HepG2 (cell line): ENCODE measurements at regions not wholly inside any gene's neighbourhood (a gene's known extent, or its start where the extent isn't known, plus 50 kb on each side); places are given as distances from the start of the nearest gene placed in this dataset.

Experiments
- ATAC-seq: fragments of 200-7000 bp; cut with Tn5 transposase; 3 replicates; pipeline ENCODE4 v1.9.1; 2020; ENCODE audit warnings: mild to moderate bottlenecking, moderate library complexity
- BruUV-seq: library from RNA; stranded (reverse); fragments of 400-500 nt; replicated peaks from 2 replicates; lab custom pipeline; 2021; lab: Mats Ljungman, UMichigan
- CTCF ChIA-PET: fragments of 300-600 bp; formaldehyde crosslinking; extraction: SDS; loops from one replicate; lab custom pipeline; 2021; ENCODE audit warnings: low total read pairs, inconsistent platforms, low intra/inter-chr PET ratio; lab: Yijun Ruan, JAX
- POLR2A ChIA-PET: fragments of 350-600 bp; sonication (Branson Sonifier 250); formaldehyde crosslinking; loops from one replicate; lab custom pipeline; 2020; ENCODE audit warnings: antibody characterized with exemption, inconsistent platforms; lab: Yijun Ruan, JAX
- DNase-seq: peaks from one replicate; pipeline ENCODE4 v3.0.0-alpha.2; 2015; ENCODE audit warnings: low spot score
- FAIRE-seq: peaks from 3 replicates; lab custom pipeline; 2011; peaks lifted over from hg19 to GRCh38; lab: Jason Lieb, UNC
- H2AFZ ChIP-seq: one replicate; pipeline ENCODE4 v1.6.1; 2011; ENCODE audit warnings: low read length, inconsistent platforms
- H3K27ac ChIP-seq: fragments of 300-600 bp; 3 replicates; pipeline ENCODE4 v1.8.0; 2011; ENCODE audit warnings: mixed run types, mild to moderate bottlenecking, mixed read lengths, low read length, inconsistent platforms; ENCODE audit not compliant: insufficient read depth; ENCODE audit errors: extremely low read length
- H3K27me3 ChIP-seq, 2 experiments: fragments of 200-600 bp in 1 of 2; 2 replicates in 1 of 2; 3 replicates in 1 of 2; pipeline versions ENCODE4 v1.6.0 to v1.8.0; 2011; ENCODE audit warnings: low read length in 2 of 2, mild to moderate bottlenecking in 2 of 2, moderate library complexity in 2 of 2, inconsistent platforms in 1 of 2; ENCODE audit not compliant: insufficient read depth in 2 of 2, control insufficient read depth in 1 of 2
- H3K36me3 ChIP-seq, 2 experiments: fragments of 200-600 bp in 1 of 2; replicated peaks in 1 of 2; 2 replicates in 1 of 2; 3 replicates in 1 of 2; pipeline versions ENCODE4 v1.5.1 to v1.8.0; 2011; ENCODE audit warnings: low read length in 2 of 2, inconsistent platforms in 1 of 2; ENCODE audit not compliant: insufficient read depth in 2 of 2, control insufficient read depth in 1 of 2
- H3K4me1 ChIP-seq: 2 replicates; pipeline ENCODE4 v1.5.1; 2012; ENCODE audit warnings: low read length, inconsistent platforms; ENCODE audit not compliant: insufficient read depth
- H3K4me2 ChIP-seq: 2 replicates; pipeline ENCODE4 v1.6.0; 2011; ENCODE audit warnings: low read depth, low read length, inconsistent platforms
- H3K4me3 ChIP-seq, 3 experiments: fragments of 200-600 bp in 1 of 3; sonication (generic), shearing (Covaris generic) in 1 of 3; replicated peaks in 1 of 3; 2 replicates each; pipeline ENCODE4 v1.5.1; 2011 to 2016; ENCODE audit warnings: low read length in 3 of 3, inconsistent platforms in 2 of 3, low read depth in 2 of 3, mild to moderate bottlenecking in 2 of 3, control low read depth in 1 of 3, mixed read lengths in 1 of 3; ENCODE audit not compliant: insufficient read depth in 1 of 3
- H3K79me2 ChIP-seq: one replicate; pipeline ENCODE4 v1.6.1; 2011; ENCODE audit warnings: low read length, inconsistent platforms; ENCODE audit not compliant: insufficient read depth
- H3K9ac ChIP-seq: 2 replicates; pipeline ENCODE4 v1.6.0; 2011; ENCODE audit warnings: mild to moderate bottlenecking, low read depth, low read length, inconsistent platforms; ENCODE audit not compliant: insufficient read depth
- H3K9me3 ChIP-seq: 2 replicates; pipeline ENCODE4 v1.5.1; 2012; ENCODE audit warnings: mild to moderate bottlenecking, low read length
- H4K20me1 ChIP-seq: 2 replicates; pipeline ENCODE4 v1.6.0; 2011; ENCODE audit warnings: inconsistent platforms, mild to moderate bottlenecking, low read length, moderate library complexity; ENCODE audit not compliant: insufficient read depth
- CHD4 ChIP-seq: fragments of 200-600 bp; sonication (generic); IDR thresholded peaks from 2 replicates; pipeline ENCODE4 v1.7.0; 2017; ENCODE audit warnings: mild to moderate bottlenecking, low read length, borderline replicate concordance
- MIER3 ChIP-seq: IDR thresholded peaks from 2 replicates; pipeline ENCODE4 v1.6.1; 2016; ENCODE audit warnings: missing compliant biosample characterization, borderline replicate concordance
- MXD4 ChIP-seq: IDR thresholded peaks from 2 replicates; pipeline ENCODE4 v1.6.1; 2016; ENCODE audit warnings: mild to moderate bottlenecking, missing biosample characterization, missing genetic modification reagents
- PAX8 ChIP-seq: sonication (generic); formaldehyde crosslinking; IDR thresholded peaks from 2 replicates; pipeline ENCODE4 v1.8.0; 2022; ENCODE audit warnings: mild to moderate bottlenecking, missing genetic modification reagents, borderline replicate concordance
- POGZ ChIP-seq: sonication (generic); formaldehyde crosslinking; IDR thresholded peaks from 2 replicates; pipeline ENCODE4 v1.4.0; 2020; ENCODE audit warnings: mild to moderate bottlenecking, missing genetic modification reagents
- SATB2 ChIP-seq: sonication (generic); formaldehyde crosslinking; IDR thresholded peaks from 2 replicates; pipeline ENCODE4 v1.5.0; 2020; ENCODE audit warnings: missing genetic modification reagents
- ZC3H13 ChIP-seq: sonication (generic); formaldehyde crosslinking; IDR thresholded peaks from 2 replicates; pipeline ENCODE4 v1.8.1; 2023; ENCODE audit warnings: mild to moderate bottlenecking, missing genetic modification reagents, moderate library complexity
- ZNF17 ChIP-seq: sonication (generic); formaldehyde crosslinking; IDR thresholded peaks from 2 replicates; pipeline ENCODE4 v1.5.0; 2020; ENCODE audit warnings: mild to moderate bottlenecking, missing genetic modification reagents
- ZNF446 ChIP-seq: sonication (generic); formaldehyde crosslinking; IDR thresholded peaks from 2 replicates; pipeline ENCODE4 v1.5.0; 2020; ENCODE audit warnings: mild to moderate bottlenecking, missing genetic modification reagents
- WGBS: methylation state at CpG from one replicate; pipeline ENCODE4 v1.1.6; 2017; ENCODE audit warnings: low lambda C conversion rate; 5-methylcytosine and 5-hydroxymethylcytosine counted together
- in situ Hi-C: cut with HindIII; loops from 2 replicates; pipeline ENCODE4 v1.10.0; 2017; ENCODE audit warnings: low pct_unique_long_range_greater_than_20kb; ENCODE audit not compliant: extremely low pct_ligation_motif_present
- intact Hi-C: fragments of 100-400 bp; cut with micrococcal nuclease; formaldehyde crosslinking; loops from one replicate; pipeline ENCODE4 v1.10.0; 2022; ENCODE audit not compliant: unreplicated experiment
- TF ChIP-seq, protein P1 (sequence below): sonication (generic); formaldehyde crosslinking; IDR thresholded peaks from 2 replicates; pipeline ENCODE4 v1.4.0; 2020; ENCODE audit warnings: missing genetic modification reagents
- TF ChIP-seq, protein P2 (sequence below): sonication (generic); formaldehyde crosslinking; IDR thresholded peaks from 2 replicates; pipeline ENCODE4 v1.8.0; 2022; ENCODE audit warnings: mild to moderate bottlenecking, missing genetic modification reagents, moderate library complexity
- TF ChIP-seq, protein P3 (sequence below): sonication (generic); formaldehyde crosslinking; IDR thresholded peaks from 2 replicates; pipeline ENCODE4 v1.5.0; 2020; ENCODE audit warnings: mild to moderate bottlenecking, missing genetic modification reagents
- TF ChIP-seq, protein P4 (sequence below): sonication (generic); formaldehyde crosslinking; IDR thresholded peaks from 2 replicates; pipeline ENCODE4 v1.8.1; 2023; ENCODE audit warnings: mild to moderate bottlenecking, missing genetic modification reagents
- TF ChIP-seq, protein P5 (sequence below): sonication (generic); formaldehyde crosslinking; IDR thresholded peaks from 2 replicates; pipeline ENCODE4 v1.9.0; 2021; ENCODE audit warnings: missing genetic modification reagents, borderline replicate concordance

DNA sequence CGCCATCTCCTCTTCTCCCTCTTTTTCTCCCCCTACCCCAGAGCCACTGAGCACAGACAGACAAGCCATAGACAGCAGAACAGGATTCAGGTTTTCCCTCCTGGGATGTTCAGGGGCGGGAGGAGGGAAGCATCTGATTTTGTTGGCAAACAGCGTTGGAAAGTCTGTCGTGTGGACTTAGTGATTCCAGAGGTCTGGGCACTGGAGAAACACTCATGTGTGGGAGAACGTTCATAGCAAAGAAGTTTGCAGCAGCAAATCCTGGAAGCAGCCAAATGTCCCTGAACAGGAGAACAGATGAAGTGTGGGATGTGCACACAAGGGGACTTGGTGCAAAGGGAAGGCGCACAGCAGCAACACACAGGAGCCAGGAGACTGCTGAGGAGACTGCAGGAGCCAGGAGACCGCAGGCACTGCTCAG lies 264.1 kb upstream of the CDYL start:
- no peak for ATAC-seq
- peaks cover 0 to 51% of the 10 kb centered on the region in 2 experiments; a peak in 4 of 5 replicates for H3K27me3 ChIP-seq
- WGBS: 13% methylated on average over 7 of the region's 7 CpGs
- intact Hi-C loops (no loop called here), in situ Hi-C loops (no loop called here)
- no peaks in the 10 kb centered on the region for H3K36me3 ChIP-seq
- CTCF ChIA-PET: no interaction called here
- H3K27ac ChIP-seq: no peak overlapping the region
- no peak for FAIRE-seq
- H3K79me2 ChIP-seq: no peaks in the 10 kb centered on the region
- no peak for TF ChIP-seq MXD4 (CRISPR knock-in tag)
- TF ChIP-seq, protein P1, sequence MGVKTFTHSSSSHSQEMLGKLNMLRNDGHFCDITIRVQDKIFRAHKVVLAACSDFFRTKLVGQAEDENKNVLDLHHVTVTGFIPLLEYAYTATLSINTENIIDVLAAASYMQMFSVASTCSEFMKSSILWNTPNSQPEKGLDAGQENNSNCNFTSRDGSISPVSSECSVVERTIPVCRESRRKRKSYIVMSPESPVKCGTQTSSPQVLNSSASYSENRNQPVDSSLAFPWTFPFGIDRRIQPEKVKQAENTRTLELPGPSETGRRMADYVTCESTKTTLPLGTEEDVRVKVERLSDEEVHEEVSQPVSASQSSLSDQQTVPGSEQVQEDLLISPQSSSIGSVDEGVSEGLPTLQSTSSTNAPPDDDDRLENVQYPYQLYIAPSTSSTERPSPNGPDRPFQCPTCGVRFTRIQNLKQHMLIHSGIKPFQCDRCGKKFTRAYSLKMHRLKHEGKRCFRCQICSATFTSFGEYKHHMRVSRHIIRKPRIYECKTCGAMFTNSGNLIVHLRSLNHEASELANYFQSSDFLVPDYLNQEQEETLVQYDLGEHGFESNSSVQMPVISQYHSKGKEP (CRISPR knock-in tag): no peak
- no peak for TF ChIP-seq ZNF17 (CRISPR knock-in tag)
- TF ChIP-seq POGZ: no peak
- no peak for TF ChIP-seq MIER3 (CRISPR knock-in tag)
- no peak for TF ChIP-seq CHD4
- TF ChIP-seq ZNF446 (CRISPR knock-in tag): no peak
- TF ChIP-seq, protein P2, sequence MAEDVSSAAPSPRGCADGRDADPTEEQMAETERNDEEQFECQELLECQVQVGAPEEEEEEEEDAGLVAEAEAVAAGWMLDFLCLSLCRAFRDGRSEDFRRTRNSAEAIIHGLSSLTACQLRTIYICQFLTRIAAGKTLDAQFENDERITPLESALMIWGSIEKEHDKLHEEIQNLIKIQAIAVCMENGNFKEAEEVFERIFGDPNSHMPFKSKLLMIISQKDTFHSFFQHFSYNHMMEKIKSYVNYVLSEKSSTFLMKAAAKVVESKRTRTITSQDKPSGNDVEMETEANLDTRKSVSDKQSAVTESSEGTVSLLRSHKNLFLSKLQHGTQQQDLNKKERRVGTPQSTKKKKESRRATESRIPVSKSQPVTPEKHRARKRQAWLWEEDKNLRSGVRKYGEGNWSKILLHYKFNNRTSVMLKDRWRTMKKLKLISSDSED (CRISPR knock-in tag): no peak
- no peak for TF ChIP-seq PAX8 (CRISPR knock-in tag)
- TF ChIP-seq, protein P3, sequence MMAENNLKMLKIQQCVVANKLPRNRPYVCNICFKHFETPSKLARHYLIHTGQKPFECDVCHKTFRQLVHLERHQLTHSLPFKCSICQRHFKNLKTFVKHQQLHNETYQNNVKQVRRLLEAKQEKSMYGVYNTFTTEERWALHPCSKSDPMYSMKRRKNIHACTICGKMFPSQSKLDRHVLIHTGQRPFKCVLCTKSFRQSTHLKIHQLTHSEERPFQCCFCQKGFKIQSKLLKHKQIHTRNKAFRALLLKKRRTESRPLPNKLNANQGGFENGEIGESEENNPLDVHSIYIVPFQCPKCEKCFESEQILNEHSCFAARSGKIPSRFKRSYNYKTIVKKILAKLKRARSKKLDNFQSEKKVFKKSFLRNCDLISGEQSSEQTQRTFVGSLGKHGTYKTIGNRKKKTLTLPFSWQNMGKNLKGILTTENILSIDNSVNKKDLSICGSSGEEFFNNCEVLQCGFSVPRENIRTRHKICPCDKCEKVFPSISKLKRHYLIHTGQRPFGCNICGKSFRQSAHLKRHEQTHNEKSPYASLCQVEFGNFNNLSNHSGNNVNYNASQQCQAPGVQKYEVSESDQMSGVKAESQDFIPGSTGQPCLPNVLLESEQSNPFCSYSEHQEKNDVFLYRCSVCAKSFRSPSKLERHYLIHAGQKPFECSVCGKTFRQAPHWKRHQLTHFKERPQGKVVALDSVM (CRISPR knock-in tag): no peak
- TF ChIP-seq, protein P4, sequence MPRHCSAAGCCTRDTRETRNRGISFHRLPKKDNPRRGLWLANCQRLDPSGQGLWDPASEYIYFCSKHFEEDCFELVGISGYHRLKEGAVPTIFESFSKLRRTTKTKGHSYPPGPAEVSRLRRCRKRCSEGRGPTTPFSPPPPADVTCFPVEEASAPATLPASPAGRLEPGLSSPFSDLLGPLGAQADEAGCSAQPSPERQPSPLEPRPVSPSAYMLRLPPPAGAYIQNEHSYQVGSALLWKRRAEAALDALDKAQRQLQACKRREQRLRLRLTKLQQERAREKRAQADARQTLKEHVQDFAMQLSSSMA (CRISPR knock-in tag): no peak
- TF ChIP-seq, protein P5, sequence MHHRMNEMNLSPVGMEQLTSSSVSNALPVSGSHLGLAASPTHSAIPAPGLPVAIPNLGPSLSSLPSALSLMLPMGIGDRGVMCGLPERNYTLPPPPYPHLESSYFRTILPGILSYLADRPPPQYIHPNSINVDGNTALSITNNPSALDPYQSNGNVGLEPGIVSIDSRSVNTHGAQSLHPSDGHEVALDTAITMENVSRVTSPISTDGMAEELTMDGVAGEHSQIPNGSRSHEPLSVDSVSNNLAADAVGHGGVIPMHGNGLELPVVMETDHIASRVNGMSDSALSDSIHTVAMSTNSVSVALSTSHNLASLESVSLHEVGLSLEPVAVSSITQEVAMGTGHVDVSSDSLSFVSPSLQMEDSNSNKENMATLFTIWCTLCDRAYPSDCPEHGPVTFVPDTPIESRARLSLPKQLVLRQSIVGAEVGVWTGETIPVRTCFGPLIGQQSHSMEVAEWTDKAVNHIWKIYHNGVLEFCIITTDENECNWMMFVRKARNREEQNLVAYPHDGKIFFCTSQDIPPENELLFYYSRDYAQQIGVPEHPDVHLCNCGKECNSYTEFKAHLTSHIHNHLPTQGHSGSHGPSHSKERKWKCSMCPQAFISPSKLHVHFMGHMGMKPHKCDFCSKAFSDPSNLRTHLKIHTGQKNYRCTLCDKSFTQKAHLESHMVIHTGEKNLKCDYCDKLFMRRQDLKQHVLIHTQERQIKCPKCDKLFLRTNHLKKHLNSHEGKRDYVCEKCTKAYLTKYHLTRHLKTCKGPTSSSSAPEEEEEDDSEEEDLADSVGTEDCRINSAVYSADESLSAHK (CRISPR knock-in tag): no peak
- TF ChIP-seq ZC3H13 (CRISPR knock-in tag): no peak
- TF ChIP-seq SATB2: no peak
- no peak overlapping the region for H3K4me3 ChIP-seq
- H3K9me3 ChIP-seq: no peaks in the 10 kb centered on the region
- H3K4me1 ChIP-seq: no peaks in the 10 kb centered on the region
- BruUV-seq: no TSS peak
- no peak overlapping the region for H3K4me2 ChIP-seq
- H2AFZ ChIP-seq: no peak overlapping the region
- POLR2A ChIA-PET: no interaction called here
- no peak overlapping the region for H3K9ac ChIP-seq
- DNase-seq: no peak
- H4K20me1 ChIP-seq: no peaks in the 10 kb centered on the region
